PC-3 (cell line): ENCODE measurements at regions not wholly inside any gene's neighbourhood (a gene's known extent, or its start where the extent isn't known, plus 50 kb on each side); places are given as distances from the start of the nearest gene placed in this dataset.
A peak's percentile ranks its signal among the peaks of the same experiment; 100 is the strongest.

Experiments used
- ATAC-seq: fragments of 200-7000 bp; cut with Tn5 transposase; 2 replicates; pipeline ENCODE4 v1.9.1; 2020; ENCODE audit warnings: mild to moderate bottlenecking, moderate library complexity
- BruUV-seq: library from RNA; stranded (reverse); fragments of 400-500 nt; replicated peaks from 2 replicates; lab custom pipeline; 2021; lab: Mats Ljungman, UMichigan
- CTCF ChIA-PET: fragments of 300-600 bp; sonication (Branson Sonifier 250); formaldehyde crosslinking; loops from one replicate; lab custom pipeline; 2022; ENCODE audit warnings: antibody characterized with exemption; lab: Charles Lee
- POLR2A ChIA-PET: fragments of 300-600 bp; sonication (Branson Sonifier 250); formaldehyde crosslinking; loops from one replicate; lab custom pipeline; 2022; ENCODE audit warnings: antibody characterized with exemption; ENCODE audit not compliant: unreplicated experiment; lab: Charles Lee
- DNase-seq: peaks from one replicate; pipeline ENCODE4 v3.0.0-alpha.2; 2015
- H2AFZ ChIP-seq: fragments of 300-600 bp; sonication (generic); 2 replicates; pipeline ENCODE4 v1.6.0; 2016; ENCODE audit warnings: antibody characterized with exemption, low read length
- H3F3A ChIP-seq: fragments of 300-600 bp; sonication (generic); one replicate; pipeline ENCODE4 v1.6.0; 2017; ENCODE audit warnings: antibody characterized with exemption, low read length, control low read depth, mild to moderate bottlenecking; ENCODE audit not compliant: unreplicated experiment
- H3K27ac ChIP-seq: fragments of 300-600 bp; sonication (generic); 2 replicates; pipeline ENCODE4 v1.5.1; 2016; ENCODE audit warnings: mild to moderate bottlenecking, low read length
- H3K27me3 ChIP-seq: fragments of 300-600 bp; sonication (generic); 2 replicates; pipeline ENCODE4 v1.6.1; 2016; ENCODE audit warnings: low read length, mixed read lengths
- H3K36me3 ChIP-seq: fragments of 300-600 bp; sonication (generic); 2 replicates; pipeline ENCODE4 v1.6.1; 2016; ENCODE audit warnings: low read depth, mixed run types, low read length, mixed read lengths
- H3K4me1 ChIP-seq: fragments of 300-600 bp; sonication (generic); 2 replicates; pipeline ENCODE4 v1.5.1; 2016; ENCODE audit warnings: low read length; ENCODE audit not compliant: insufficient read depth
- H3K4me2 ChIP-seq: fragments of 300-600 bp; sonication (generic); 2 replicates; pipeline ENCODE4 v1.6.0; 2016; ENCODE audit warnings: low read length
- H3K4me3 ChIP-seq: fragments of 300-600 bp; sonication (generic); 2 replicates; pipeline ENCODE4 v1.5.1; 2016; ENCODE audit warnings: mild to moderate bottlenecking, low read length, mixed read lengths
- H3K79me2 ChIP-seq: fragments of 300-600 bp; sonication (generic); 2 replicates; pipeline ENCODE4 v1.6.1; 2017; ENCODE audit warnings: low read length, mixed read lengths
- H3K9ac ChIP-seq: fragments of 300-600 bp; sonication (generic); 2 replicates; pipeline ENCODE4 v1.6.0; 2016; ENCODE audit warnings: mild to moderate bottlenecking, low read length
- H3K9me2 ChIP-seq: fragments of 300-600 bp; sonication (generic); replicated peaks from 2 replicates; pipeline ENCODE4 v1.6.1; 2016; ENCODE audit warnings: mixed run types, low read length, mixed read lengths
- H3K9me3 ChIP-seq: fragments of 300-600 bp; sonication (generic); 2 replicates; pipeline ENCODE4 v1.6.1; 2016; ENCODE audit warnings: low read length, mixed read lengths
- H4K20me1 ChIP-seq: fragments of 300-600 bp; sonication (generic); 2 replicates; pipeline ENCODE4 v1.6.1; 2016; ENCODE audit warnings: low read length, mixed read lengths
- CTCF ChIP-seq: fragments of 300-600 bp; sonication (generic); conservative IDR thresholded peaks from 2 replicates; pipeline ENCODE4 v1.5.1; 2017; ENCODE audit warnings: antibody characterized with exemption, low read depth, mild to moderate bottlenecking, low read length
- EZH2 ChIP-seq: fragments of 300-600 bp; sonication (generic); IDR thresholded peaks from one replicate; pipeline ENCODE4 v1.6.1; 2017; ENCODE audit warnings: antibody characterized with exemption, mild to moderate bottlenecking, low read length; ENCODE audit not compliant: unreplicated experiment
- EZH2phosphoT487 ChIP-seq: fragments of 300-600 bp; sonication (generic); IDR thresholded peaks from 2 replicates; pipeline ENCODE4 v1.6.1; 2018; ENCODE audit warnings: mild to moderate bottlenecking, antibody characterized with exemption, low read length, borderline replicate concordance
- intact Hi-C: fragments of 100-400 bp; cut with micrococcal nuclease; formaldehyde crosslinking; loops from 2 replicates; pipeline ENCODE4 v1.9.0; 2023

GRCh38 chr4:22323691-22324090 lies 192.2 kb downstream of the ADGRA3 start:
- BruUV-seq = no TSS peak
- no peak overlapping the region for H3K27ac ChIP-seq
- H3K4me1 ChIP-seq = no peaks in the 10 kb centered on the region
- H4K20me1 ChIP-seq = no peaks in the 10 kb centered on the region
- intact Hi-C loops = no loop called here
- TF ChIP-seq EZH2phosphoT487 (no peak), CTCF (no peak)
- no peaks in the 10 kb centered on the region for H3F3A ChIP-seq
- no peaks in the 10 kb centered on the region for H3K79me2 ChIP-seq
- POLR2A ChIA-PET = no interaction called here
- H3K36me3 ChIP-seq = no peaks in the 10 kb centered on the region
- no peaks in the 10 kb centered on the region for H3K27me3 ChIP-seq
- no peak for DNase-seq
- H3K4me3 ChIP-seq = no peak overlapping the region
- no peaks in the 10 kb centered on the region for H3K9me2 ChIP-seq
- no peak overlapping the region for H3K4me2 ChIP-seq
- no peaks in the 10 kb centered on the region for H3K9me3 ChIP-seq
- H3K9ac ChIP-seq = no peak overlapping the region
- ATAC-seq = no peak
- H2AFZ ChIP-seq = no peak overlapping the region
- CTCF ChIA-PET = no interaction called here

- ATAC-seq = no peak
Observed at GRCh38 chr4:22322996-22323395, 192.9 kb downstream of the ADGRA3 start.

GRCh38 chr4:22315628-22316027 lies 200.2 kb downstream of the ADGRA3 start:
- Histone ChIP-seq H3K9me3 (no peaks in the 10 kb centered on the region), H3K9me2 (no peaks in the 10 kb centered on the region), H3K27ac (no peak overlapping the region), H4K20me1 (no peaks in the 10 kb centered on the region), H2AFZ (no peak overlapping the region), H3K9ac (no peak overlapping the region), H3K4me3 (no peak overlapping the region), H3K4me2 (no peak overlapping the region), H3K79me2 (no peaks in the 10 kb centered on the region), H3K27me3 (no peaks in the 10 kb centered on the region), H3F3A (no peaks in the 10 kb centered on the region), H3K4me1 (no peaks in the 10 kb centered on the region), H3K36me3 (no peaks in the 10 kb centered on the region)
- no peak for TF ChIP-seq CTCF
- no peak for TF ChIP-seq EZH2
- no peak for TF ChIP-seq EZH2phosphoT487
- ATAC-seq (no peak), DNase-seq (peak; percentile 7)
- BruUV-seq = no TSS peak
- intact Hi-C loops = no loop called here
- POLR2A ChIA-PET = no interaction called here
- CTCF ChIA-PET = no interaction called here

More at GRCh38 chr4:22322996-22323395, 192.9 kb downstream of the ADGRA3 start:
- no peaks in the 10 kb centered on the region for H4K20me1 ChIP-seq
- no peaks in the 10 kb centered on the region for H3K36me3 ChIP-seq
- H3K4me3 ChIP-seq = no peak overlapping the region
- intact Hi-C loops = no loop called here
- H3K9ac ChIP-seq = no peak overlapping the region
- no peak overlapping the region for H3K27ac ChIP-seq
- H3F3A ChIP-seq = no peaks in the 10 kb centered on the region
- DNase-seq = no peak
- no peaks in the 10 kb centered on the region for H3K27me3 ChIP-seq
- CTCF ChIA-PET = no interaction called here
- H3K4me1 ChIP-seq = no peaks in the 10 kb centered on the region
- no peak overlapping the region for H2AFZ ChIP-seq
- H3K79me2 ChIP-seq = no peaks in the 10 kb centered on the region
- H3K9me2 ChIP-seq = no peaks in the 10 kb centered on the region
- TF ChIP-seq EZH2phosphoT487 (no peak), EZH2 (no peak), CTCF (no peak)
- POLR2A ChIA-PET = no interaction called here
- H3K4me2 ChIP-seq = no peak overlapping the region
- no peaks in the 10 kb centered on the region for H3K9me3 ChIP-seq
- BruUV-seq = no TSS peak
